ENCODE measurements at regions not wholly inside any gene's neighbourhood (a gene's known extent, or its start where the extent isn't known, plus 50 kb on each side); places are given as distances from the start of the nearest gene placed in this dataset.
A peak's percentile ranks its signal among the peaks of the same experiment; 100 is the strongest.

DNA sequence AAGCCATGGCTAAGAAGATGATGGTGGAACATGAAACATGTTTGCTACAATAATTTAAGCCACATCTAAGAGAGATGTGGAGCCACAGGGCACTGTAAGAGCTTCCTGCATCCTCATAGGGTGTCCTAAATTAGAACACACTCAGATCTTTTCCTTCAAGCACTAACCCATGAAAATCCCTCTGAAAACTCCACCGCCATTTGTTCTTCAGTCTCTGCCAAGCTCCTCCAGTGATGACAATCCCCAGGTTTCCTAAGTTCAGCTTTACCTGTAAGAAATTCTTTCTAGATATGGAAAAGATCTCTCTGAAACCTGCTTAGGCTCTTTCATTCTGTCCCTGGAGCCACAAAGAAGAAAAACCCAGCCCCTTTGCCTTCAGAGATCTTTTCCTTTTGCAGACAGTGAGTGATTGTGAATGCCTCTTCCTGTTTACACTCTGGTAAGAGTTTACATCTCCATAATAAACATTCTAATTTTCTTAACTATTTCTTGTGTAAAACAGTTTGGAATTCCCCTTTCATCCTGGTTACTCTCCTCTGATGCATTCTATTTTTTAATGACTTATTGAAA is 907.2 kb downstream of the VRK1 start:
- DNase-seq, result no peak

DNA sequence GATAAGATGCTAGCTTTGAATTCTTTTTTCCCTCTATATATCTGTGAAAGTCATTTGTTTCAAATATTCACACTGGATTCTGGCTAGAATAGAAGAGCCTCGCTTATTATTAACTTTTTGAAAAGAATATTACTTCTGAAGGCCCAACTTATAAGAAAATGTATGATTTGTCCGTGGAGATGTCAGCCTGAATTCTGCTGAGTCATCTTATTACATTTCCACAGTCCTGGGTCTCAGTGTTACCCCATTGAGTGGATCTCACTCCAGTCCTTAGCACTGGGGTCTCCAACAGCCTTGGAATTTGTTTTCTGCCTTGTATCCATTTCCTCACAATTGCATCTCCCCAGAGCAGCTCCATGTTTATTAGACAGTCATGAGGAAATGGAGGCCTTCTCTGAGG is 907.9 kb downstream of the VRK1 start:
- DNase-seq, result no peak

DNA sequence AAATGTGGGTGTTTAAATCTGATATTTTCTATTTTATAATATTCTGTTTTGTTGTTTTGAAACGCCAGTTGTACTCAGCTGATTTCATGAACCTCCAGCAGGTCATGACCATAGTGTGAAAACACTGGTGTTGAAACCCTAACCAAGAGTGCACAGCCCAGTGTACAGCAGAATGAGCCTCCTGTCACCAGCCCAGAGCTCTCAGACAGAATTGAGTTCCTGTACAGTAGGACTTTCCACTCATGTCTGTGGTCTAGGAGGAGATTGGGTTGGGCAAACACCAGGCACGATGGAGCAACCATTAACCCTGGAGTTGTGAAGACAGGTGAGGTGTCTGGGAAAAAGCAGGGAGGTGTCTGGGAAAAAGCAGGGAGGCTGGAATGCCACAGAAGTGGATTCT is 908.8 kb downstream of the VRK1 start:
- DNase-seq, result no peak

DNA sequence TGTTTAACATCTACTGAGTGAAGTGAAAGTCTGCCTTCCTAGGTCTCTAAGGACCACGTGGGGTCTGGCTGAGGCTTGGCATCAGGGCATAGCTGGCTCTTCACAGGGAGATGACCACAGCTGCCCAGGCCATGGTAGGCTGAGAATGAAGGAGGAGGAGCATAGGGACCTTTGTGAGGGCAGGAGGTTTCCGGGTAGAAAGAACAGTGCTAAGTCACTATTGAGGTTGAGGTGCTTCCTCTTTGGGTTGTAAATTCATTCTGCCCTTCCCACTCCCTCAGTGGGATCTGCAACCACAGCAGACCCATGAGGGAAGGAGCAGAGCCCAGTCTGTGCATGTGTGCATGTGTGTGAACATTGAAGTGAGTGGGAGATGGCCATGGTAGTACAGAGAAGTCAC is 909.6 kb downstream of the VRK1 start:
- no peak for DNase-seq

DNA sequence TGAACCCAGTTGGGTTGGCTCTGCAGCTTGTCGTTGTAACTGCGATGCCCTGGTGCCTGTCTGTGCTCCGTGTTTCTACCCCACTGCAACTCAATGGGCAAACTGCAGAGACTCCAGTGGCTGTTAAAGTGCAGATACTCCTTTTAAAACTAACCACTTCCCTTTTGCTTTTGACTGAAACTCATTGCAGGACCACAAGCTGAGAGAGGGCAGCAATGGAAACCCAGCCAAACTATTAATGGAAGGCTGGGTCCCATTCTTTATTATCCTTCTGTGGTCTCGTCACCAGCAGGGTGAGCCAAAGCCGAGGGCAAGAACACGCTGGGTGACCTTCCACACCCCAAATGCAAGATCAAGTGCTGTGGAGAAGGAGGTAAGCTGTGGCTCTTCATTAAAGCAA is 910.4 kb downstream of the VRK1 start:
- no peak for DNase-seq

DNA sequence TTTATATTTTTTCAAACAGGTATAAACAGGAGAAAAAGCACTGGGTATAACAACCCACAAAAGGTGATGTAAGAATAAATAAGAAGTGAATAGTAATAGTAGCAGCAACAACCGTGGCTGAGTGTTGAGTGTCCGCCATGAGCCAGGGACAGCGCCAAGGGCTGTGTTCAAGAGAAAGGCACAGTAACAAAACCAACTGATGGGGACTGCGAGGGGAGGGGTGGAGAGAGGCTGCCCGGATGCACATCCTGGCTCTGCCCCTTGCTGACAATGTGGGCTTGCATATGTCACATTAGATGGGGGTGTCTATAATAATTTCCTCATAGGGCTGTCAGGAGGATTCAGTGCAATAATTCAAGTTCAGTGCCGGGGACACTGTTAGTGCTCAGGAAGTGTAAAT is 912.4 kb downstream of the VRK1 start:
- DNase-seq, result no peak

DNA sequence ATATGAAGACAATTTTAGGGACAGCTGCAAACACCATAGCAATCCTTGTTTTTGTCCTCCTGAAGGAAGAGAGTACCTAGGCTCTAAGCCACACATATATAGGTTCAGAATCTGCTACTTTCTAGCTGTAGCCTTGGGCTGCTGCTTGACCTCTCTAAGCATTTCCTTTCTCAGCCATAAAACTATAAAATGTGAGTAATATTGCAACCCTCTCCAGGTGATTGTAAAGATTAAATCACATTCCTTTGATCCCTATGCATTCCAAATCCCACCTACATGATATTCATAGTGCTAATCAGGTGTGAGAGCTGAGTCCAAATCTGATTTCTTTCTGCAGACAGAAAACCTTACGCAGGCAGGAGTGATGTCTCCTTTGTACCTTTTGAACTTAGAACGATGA is 913.5 kb downstream of the VRK1 start:
- no peak for DNase-seq

DNA sequence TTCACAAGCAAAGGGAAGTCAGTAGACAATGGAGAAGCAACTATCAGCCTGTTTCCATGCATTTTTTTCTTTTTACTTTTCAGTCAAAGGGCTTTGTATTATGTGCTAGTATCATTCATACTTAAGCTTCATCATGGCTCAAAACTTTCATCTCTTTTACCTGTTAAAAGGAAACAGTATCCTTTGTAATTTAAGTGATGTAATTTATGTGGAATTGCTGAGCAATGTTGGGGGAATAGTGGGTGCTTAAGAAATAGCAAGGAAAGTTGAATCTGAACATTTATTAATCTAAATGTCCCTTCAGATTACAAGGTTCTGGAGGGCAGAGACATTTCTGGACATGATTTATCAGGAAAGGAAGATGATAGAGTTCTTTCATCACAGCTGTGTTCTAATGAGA is 915.3 kb downstream of the VRK1 start:
- no peak for DNase-seq

DNA sequence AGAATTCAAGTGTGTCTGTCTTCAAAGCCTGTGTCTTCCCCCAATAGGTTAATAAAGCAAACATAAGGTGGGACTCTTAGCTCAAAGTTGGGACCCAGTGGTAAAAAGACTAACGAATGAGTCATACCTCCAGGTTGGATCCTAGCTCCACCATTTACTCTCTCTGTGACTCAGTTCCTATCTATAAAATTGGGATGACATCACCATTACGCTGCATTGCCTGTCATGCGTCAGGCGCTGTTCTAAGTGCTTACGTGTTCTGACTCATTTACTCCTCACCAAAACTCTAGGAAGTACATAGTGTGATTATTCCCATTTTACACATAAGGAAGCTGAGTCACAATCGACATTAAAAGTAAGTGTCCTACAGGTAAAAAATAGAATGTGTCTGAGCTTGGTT is 915.8 kb downstream of the VRK1 start:
- DNase-seq, result no peak

DNA sequence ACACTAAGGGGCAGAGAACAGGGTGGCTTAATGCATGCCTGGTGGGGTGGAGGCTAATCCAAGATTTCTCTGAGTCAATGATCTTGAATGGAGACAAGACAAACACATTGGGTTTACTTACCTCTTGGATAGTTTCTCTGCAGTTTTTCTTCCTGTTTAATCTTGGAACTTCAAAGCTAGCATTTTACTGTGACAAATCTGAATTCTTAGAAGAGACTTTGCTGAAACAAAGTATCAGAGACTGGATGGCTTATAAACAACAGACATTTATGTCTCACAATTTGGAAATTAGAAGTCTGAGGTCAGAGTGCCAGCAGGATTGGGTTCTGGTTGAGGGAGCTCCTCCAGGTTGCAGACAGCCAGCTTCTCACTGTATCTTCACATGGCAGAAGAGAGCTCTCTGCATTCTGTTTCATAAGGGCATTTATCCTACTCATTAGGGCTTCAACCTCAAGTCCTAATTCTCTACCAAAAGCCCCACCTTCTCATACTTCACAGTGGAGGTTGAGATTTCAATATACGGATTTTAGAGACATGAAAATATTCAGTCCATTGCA is 921.8 kb downstream of the VRK1 start:
- no peak for DNase-seq

DNA sequence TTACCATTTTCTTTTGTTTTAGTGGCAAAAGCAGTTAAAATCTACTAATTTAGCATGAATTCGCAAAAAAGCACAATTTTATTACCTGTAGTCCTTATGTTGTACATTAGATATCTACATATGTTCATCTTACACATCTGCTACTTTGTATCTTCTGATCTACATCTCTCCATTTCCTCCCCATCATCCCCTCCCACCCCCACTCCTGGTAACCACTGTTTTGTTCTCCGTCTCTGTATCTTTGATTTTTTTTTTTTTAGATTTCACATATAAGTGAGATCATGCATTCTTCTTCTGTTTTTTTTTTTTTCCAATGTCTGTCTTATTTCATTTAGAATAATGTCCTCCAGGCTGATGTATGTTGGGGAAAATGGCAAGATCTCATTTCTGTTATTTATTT is 922.7 kb downstream of the VRK1 start:
- peak; percentile 47 for DNase-seq

DNA sequence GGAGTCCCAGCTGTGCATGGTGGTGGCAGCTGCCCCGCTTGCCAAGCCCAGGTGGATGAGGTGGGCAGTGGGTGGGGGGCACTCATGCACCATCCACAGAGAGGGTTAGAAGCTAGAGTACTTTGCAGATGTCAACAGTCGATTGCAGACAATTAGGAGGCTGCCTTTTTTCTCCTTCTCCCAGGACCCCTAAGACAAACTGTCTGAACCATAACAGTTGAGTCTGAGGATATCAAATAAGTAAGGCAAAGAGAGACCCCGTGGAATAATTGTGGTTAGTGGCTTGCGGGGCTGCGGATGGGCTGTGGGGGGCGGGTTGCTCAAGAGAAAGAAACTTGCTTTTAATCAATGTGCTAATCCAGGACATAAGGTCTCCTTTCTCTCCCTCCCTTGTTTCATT is 926.2 kb downstream of the VRK1 start:
- no peak for DNase-seq

DNA sequence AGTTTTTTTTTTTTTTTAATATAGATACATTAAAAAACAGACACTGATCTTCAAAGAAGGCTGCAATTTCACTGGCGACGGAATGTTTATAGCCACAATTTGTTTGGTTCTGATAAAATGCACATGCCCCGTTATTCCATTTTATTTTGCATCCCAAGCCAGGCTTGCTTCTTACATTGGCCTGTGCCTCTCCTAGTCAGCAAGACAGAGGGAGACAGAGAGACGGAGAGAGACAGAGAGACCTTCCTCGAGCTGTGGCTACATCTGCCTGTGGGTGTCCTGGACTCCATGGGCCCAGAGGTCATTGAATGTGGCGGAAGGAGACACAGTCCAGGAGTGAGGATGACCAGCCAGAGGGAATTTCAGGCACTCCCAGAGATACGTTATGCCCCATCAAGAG is 926.6 kb downstream of the VRK1 start:
- no peak for DNase-seq

DNA sequence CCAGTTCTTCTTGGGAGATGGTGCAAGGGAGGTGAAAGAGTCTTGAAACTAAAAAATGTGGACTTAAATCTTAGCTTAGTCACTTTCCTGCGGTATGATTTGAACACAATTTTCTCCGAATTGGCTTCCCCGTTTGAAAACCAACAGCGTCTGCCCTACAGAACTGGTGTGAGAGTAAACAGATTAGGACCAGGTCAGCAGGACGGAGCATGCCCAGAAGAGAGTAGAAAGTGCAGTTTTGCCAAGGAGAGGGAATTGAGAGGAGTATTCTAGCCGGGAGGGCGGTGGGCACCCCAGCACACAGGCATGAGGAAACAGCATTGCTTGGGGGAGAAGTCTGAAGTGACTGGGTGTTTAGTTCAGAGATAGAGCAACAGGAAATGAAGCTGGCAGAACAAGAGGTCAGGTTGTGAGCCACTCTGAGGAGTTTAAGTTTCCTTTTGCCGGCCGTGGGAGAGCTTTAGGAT is 927.1 kb downstream of the VRK1 start:
- no peak for DNase-seq

DNA sequence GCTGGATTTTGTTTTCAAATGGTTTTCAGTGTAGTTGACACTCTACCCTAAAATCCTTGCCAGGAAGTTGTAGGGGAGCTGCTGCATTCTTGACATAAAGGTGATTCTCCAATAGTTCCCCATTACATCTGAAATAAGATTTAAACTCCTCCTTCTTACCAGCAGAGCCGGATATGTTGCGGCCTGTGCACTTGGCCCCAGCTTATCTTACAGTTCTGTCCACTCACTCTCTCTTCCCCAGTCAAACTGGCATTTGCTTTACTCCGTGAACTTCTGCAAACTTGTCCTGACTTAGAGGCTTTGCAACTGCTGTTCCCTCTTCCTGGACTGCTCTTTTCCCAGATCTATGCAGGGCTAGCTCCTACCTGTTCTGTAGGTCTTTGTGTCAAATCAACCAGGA is 929.5 kb downstream of the VRK1 start:
- no peak for DNase-seq

DNA sequence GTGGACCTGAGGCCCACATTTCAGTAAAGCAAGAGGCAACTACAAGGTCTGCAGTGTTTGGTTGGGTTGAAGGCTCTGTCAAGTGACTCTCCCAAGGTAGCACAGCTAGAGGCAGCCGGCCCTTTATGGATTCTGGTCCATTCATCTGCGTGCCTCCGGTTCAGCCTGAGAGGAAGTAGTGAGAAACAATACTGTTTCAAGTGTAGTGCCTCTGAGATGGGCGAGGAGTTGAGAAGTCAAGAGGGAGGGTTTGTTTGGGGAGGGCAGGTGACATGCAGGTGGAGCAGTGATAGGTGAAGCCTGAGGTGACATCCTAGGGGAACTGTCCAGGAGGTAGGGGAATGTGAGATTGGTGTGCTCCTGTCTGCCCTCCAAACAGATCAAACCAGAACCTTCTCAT is 933.5 kb downstream of the VRK1 start:
- no peak for DNase-seq

DNA sequence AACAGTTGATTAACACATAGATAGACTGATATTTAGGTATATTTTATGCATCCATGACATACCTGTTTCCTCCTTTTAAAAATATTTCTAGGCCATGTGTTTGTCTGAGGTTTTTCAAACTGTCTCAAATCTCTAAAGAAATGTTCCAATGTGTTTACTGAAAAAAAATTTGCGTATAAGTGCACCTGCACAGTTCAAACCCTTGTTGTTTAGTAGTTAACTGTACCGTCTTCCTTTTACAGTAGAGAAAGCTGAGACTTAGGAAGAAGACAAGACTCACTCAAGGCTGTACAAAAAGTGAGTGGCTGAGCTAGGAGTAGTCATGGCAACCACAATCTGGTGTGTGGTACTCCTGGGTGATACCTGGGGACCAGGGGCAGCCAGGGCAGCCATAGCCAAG is 934.6 kb downstream of the VRK1 start:
- no peak for DNase-seq

DNA sequence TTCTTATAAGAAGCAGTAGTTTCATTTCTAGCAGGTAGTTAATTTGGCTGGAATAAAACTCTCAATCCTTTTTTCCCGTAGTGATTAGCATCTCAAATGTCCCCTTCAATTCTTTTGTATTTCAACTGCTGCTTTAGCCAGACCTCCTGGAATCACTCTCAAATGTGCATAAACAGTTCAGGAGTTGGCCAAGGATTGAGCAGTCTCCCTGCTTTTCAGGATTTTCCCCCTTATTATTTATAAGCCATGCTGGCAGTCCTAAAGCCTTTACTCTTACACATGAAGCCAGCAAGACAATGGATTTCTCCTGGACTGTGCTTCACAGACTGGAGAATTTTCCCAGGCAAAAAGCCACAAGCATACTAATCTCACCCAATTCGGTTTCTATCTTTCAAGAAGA is 950.1 kb downstream of the VRK1 start:
- no peak for DNase-seq

DNA sequence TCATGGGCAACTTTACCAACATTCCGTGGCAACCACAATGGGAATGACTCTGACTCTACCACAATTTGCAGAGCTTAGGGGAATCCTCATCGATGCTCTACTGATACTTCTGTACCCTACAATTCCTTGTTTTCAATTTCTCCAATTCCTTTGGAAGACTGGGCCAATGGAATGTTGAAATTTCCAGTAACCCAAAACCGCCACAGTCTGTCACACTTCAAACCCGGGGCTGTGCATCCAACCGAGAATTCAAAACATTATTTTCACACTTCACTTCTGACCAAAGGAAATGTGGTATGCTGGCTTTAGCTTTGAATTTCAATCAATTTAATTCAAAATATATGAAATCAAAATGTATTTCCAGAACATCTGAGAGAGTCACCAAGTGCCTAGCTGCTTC is 951.4 kb downstream of the VRK1 start:
- DNase-seq, result no peak

DNA sequence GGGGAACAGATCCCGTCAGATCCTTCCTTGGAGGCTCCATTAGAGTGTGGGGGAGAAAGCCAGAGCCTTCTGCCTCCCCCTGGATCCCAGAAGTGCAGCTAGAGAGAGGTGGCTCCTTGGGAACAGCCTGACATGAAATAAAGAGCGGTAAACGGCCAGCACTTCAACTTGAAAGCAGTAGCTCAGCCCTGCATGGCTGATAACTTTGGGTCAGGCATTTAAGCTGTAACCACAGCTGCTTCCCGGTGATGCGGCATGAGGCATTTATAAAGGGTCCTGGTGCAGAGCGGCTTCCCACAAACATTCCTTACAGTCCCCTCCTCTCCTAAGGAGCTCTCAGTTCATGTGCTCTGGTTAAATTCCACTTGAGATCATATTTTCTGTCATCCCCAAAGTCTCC is 960.3 kb downstream of the VRK1 start:
- DNase-seq, result no peak

DNA sequence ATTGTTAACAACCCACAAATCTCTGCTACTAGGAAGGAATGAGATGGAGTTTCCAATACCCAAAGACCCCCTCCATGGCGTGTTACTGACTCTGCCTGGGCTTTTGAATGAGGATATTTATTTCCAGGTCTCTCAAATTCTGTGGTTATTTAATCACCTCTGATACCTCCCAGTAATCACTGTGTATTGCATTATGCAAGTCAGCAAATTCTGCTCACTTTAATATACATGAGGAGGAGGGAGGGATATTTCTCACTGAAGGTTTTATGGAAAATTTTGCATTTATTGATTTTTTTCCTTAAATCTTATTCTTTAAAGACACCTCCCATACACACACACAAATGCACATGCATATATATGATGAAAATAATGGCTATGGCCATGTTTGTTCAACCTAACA is 962.9 kb downstream of the VRK1 start:
- no peak for DNase-seq

DNA sequence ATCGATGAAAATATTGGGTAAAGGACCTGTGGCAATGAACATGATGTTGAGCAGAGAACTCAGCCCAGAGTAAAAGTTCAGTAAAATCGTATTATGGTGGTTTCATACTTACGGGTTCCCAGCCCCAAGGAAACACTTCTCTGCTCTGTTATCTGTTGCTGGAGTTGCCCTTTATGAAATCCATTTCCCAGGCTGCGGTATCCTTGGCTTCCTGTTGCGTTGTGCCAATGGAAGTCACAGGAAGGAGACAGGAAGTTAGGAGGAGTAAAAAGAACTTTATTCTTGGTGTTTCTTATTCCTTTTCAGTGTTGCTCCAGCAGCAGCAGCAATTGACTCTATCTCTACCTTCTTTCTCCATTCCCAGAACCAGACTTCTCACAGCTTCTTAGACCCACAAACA is 965.2 kb downstream of the VRK1 start:
- no peak for DNase-seq

DNA sequence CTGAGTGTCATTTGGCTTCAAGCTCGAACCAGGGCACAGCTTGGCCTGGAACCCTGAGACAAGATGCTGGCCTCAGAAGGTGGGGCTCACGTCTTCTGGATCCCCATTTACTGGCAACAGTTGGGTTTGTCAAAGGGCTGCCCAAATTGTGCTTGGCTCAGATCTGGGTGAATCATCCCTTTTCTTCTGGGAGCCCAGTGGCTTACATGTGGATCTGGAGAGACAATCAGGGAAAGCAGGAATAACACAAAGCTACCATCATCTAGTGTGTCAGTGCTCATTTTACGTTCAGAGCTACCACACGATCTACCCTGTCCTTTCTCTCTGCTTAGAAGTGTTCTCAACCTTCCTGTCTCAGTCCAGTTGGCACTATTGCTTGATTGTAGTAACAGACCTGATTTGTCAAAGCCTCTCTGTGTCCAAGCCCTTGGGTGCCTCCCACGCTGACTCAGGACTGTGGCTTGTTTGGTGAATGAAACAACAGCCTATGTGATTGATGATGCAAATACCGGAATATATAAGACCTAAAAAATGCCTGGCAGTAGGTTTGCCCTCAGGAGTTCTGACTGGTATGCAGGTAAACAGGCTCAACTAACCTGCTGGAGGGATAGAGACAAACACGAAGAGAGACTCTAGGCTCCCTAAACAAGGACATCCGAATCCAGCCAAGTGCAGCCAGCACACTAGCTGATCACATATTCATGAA is 974.3 kb downstream of the VRK1 start:
- no peak for DNase-seq

DNA sequence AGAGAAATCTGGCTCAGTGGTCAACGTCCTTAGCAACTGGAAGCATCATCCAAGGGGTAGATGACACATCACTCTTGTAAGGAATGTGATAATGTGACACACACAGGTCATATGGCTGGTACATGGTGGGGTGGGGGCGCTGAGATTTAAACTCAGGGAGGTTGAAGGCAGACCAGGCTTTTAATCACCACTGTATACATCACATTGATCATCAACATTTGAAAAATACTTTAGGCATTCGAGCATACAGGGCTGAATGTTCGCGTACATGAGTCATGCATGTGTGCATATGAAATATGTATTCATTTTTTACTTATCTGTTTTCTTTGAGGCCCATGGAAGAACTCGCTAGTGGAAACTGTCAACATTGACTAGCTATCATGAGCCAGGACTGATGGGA is 976.4 kb downstream of the VRK1 start:
- no peak for DNase-seq
